Astrocyte (in vitro differentiated cells and primary cell): ENCODE measurements at regions not wholly inside any gene's neighbourhood (a gene's known extent, or its start where the extent isn't known, plus 50 kb on each side); places are given as distances from the start of the nearest gene placed in this dataset.

Experiments used
- CTCF ChIP-seq: IDR thresholded peaks from 2 replicates; pipeline ENCODE4 v1.5.1; 2011; ENCODE audit warnings: low read depth, mild to moderate bottlenecking, inconsistent platforms, low read length, moderate library complexity; ENCODE audit not compliant: insufficient read depth
- EZH2 ChIP-seq: IDR thresholded peaks from 2 replicates; pipeline ENCODE4 v1.6.1; 2012; ENCODE audit warnings: mild to moderate bottlenecking, low read length, inconsistent platforms; ENCODE audit not compliant: insufficient read depth

GRCh38 chrY:8326944-8327343, 1010.3 kb upstream of the TSPY4 start:
- TF ChIP-seq CTCF (no peak), EZH2 (no peak)
